Keratinocyte (primary cell): ENCODE measurements at regions not wholly inside any gene's neighbourhood (a gene's known extent, or its start where the extent isn't known, plus 50 kb on each side); places are given as distances from the start of the nearest gene placed in this dataset.

Experiments used
- DNase-seq: peaks from one replicate; pipeline ENCODE4 v3.0.0-alpha.2; 2011; ENCODE audit warnings: low read depth, missing footprints, low spot score
- FAIRE-seq: peaks from 2 replicates; lab custom pipeline; 2011; peaks lifted over from hg19 to GRCh38; lab: Jason Lieb, UNC
- H2AFZ ChIP-seq: 2 replicates; pipeline ENCODE4 v1.6.0; 2012; ENCODE audit warnings: low read length, control low read depth, inconsistent platforms; ENCODE audit not compliant: control insufficient read depth
- H3K27ac ChIP-seq: 2 replicates; pipeline ENCODE4 v1.5.1; 2011; ENCODE audit warnings: low read length; ENCODE audit not compliant: control insufficient read depth, insufficient read depth
- H3K27me3 ChIP-seq: 3 replicates; pipeline ENCODE4 v1.6.0; 2011; ENCODE audit warnings: low read length; ENCODE audit not compliant: control insufficient read depth, insufficient read depth; ENCODE audit errors: extremely low read depth
- H3K36me3 ChIP-seq, 2 experiments: 2 replicates in 1 of 2; 3 replicates in 1 of 2; pipeline ENCODE4 v1.5.1; 2011; ENCODE audit warnings: low read length in 2 of 2, mild to moderate bottlenecking in 1 of 2; ENCODE audit not compliant: control insufficient read depth in 2 of 2, insufficient read depth in 2 of 2; ENCODE audit errors: extremely low read depth in 1 of 2
- H3K4me1 ChIP-seq: 3 replicates; pipeline ENCODE4 v1.5.1; 2011; ENCODE audit warnings: low read length; ENCODE audit not compliant: control insufficient read depth, insufficient read depth; ENCODE audit errors: extremely low read depth
- H3K4me2 ChIP-seq: 3 replicates; pipeline ENCODE4 v1.6.0; 2011; ENCODE audit warnings: low read depth, low read length; ENCODE audit not compliant: control insufficient read depth, insufficient read depth; ENCODE audit errors: extremely low read depth
- H3K4me3 ChIP-seq, 3 experiments: fragments of 200-600 bp in 1 of 3; sonication (generic) in 1 of 3; 2 replicates in 2 of 3; 3 replicates in 1 of 3; pipeline ENCODE4 v1.5.1; 2011 to 2016; ENCODE audit warnings: low read length in 3 of 3, mild to moderate bottlenecking in 3 of 3, control low read depth in 2 of 3, inconsistent platforms in 1 of 3, low read depth in 1 of 3, mixed read lengths in 1 of 3, mixed run types in 1 of 3, moderate library complexity in 1 of 3; ENCODE audit not compliant: control insufficient read depth in 2 of 3, insufficient read depth in 2 of 3; ENCODE audit errors: extremely low read depth in 1 of 3
- H3K79me2 ChIP-seq: 2 replicates; pipeline ENCODE4 v1.6.0; 2012; ENCODE audit warnings: low read length; ENCODE audit not compliant: control insufficient read depth, insufficient read depth
- H3K9ac ChIP-seq: 3 replicates; pipeline ENCODE4 v1.6.0; 2011; ENCODE audit warnings: low read length; ENCODE audit not compliant: control insufficient read depth, insufficient read depth; ENCODE audit errors: extremely low read depth
- H3K9me1 ChIP-seq: 3 replicates; pipeline ENCODE4 v1.6.0; 2011; ENCODE audit warnings: low read length; ENCODE audit not compliant: control insufficient read depth, insufficient read depth; ENCODE audit errors: extremely low read depth
- H3K9me3 ChIP-seq: 2 replicates; pipeline ENCODE4 v1.5.1; 2012; ENCODE audit warnings: low read depth, low read length; ENCODE audit not compliant: control insufficient read depth
- H4K20me1 ChIP-seq: 3 replicates; pipeline ENCODE4 v1.6.0; 2011; ENCODE audit warnings: low read length; ENCODE audit not compliant: control insufficient read depth, insufficient read depth; ENCODE audit errors: extremely low read depth
- EZH2 ChIP-seq: IDR thresholded peaks from one replicate; pipeline ENCODE4 v1.6.1; 2012; ENCODE audit warnings: inconsistent platforms, mild to moderate bottlenecking, low read length, moderate library complexity
- dilution Hi-C: fragments of 300-500 bp; cut with MboI; formaldehyde crosslinking; loops from one replicate; pipeline ENCODE4 v1.7.0; 2020; ENCODE audit warnings: low sequenced_read_pairs; ENCODE audit not compliant: extremely low pct_ligation_motif_present
- TF ChIP-seq, protein P1 (sequence below), 3 experiments: IDR thresholded peaks in 1 of 3; conservative IDR thresholded peaks in 1 of 3; optimal IDR thresholded peaks in 1 of 3; 2 replicates in 2 of 3; 3 replicates in 1 of 3; pipeline versions ENCODE3 to v1.5.1; 2011; ENCODE audit warnings: low read length in 3 of 3, mild to moderate bottlenecking in 3 of 3, moderate library complexity in 2 of 3, control low read depth in 1 of 3, inconsistent platforms in 1 of 3; ENCODE audit not compliant: insufficient read depth in 2 of 3; ENCODE audit errors: extremely low read depth in 1 of 3

DNA sequence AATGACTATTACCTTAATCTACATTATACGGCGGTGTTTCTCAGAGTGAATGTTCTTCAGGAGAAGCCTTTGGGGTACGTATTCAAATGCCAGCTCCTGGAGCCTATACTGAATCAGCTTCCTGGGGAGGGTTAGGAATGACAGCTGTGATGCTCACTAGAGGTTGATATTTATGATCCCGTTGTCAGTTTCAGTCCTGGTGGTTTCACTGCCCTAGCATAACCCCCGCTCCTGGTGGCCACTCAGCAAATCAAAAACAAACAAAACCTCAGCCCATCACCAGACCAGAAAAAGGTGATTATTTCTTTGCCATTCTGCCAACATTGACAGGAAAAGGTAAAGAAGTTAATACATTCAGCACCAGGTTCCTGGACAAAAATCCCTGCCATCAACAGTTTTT lies 136.5 kb upstream of the CRY1 start:
- H3K4me2 ChIP-seq = no peak overlapping the region
- H3K27ac ChIP-seq = no peak overlapping the region
- no peak for DNase-seq
- no peaks in the 10 kb centered on the region for H3K27me3 ChIP-seq
- no peaks in the 10 kb centered on the region for H3K36me3 ChIP-seq
- no peaks in the 10 kb centered on the region for H3K9me3 ChIP-seq
- no peak for TF ChIP-seq EZH2
- TF ChIP-seq, protein P1, sequence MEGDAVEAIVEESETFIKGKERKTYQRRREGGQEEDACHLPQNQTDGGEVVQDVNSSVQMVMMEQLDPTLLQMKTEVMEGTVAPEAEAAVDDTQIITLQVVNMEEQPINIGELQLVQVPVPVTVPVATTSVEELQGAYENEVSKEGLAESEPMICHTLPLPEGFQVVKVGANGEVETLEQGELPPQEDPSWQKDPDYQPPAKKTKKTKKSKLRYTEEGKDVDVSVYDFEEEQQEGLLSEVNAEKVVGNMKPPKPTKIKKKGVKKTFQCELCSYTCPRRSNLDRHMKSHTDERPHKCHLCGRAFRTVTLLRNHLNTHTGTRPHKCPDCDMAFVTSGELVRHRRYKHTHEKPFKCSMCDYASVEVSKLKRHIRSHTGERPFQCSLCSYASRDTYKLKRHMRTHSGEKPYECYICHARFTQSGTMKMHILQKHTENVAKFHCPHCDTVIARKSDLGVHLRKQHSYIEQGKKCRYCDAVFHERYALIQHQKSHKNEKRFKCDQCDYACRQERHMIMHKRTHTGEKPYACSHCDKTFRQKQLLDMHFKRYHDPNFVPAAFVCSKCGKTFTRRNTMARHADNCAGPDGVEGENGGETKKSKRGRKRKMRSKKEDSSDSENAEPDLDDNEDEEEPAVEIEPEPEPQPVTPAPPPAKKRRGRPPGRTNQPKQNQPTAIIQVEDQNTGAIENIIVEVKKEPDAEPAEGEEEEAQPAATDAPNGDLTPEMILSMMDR (optimal IDR thresholded peaks at IDR 0.05 in 1 of 3, IDR thresholded peaks at IDR 0.05 in 1 of 3, conservative IDR thresholded peaks at IDR 0.05 in 1 of 3; ENCODE audit: extremely low read depth in 1 of 3, insufficient read depth in 2 of 3, low read length in 3 of 3) = no peak
- H3K9me1 ChIP-seq = no peaks in the 10 kb centered on the region
- FAIRE-seq = no peak
- no peaks in the 10 kb centered on the region for H3K79me2 ChIP-seq
- dilution Hi-C loops = no loop called here
- no peak overlapping the region for H3K4me3 ChIP-seq
- H3K4me1 ChIP-seq = peaks cover 13% of the 10 kb centered on the region
- no peak overlapping the region for H3K9ac ChIP-seq
- no peak overlapping the region for H2AFZ ChIP-seq
- no peaks in the 10 kb centered on the region for H4K20me1 ChIP-seq

DNA sequence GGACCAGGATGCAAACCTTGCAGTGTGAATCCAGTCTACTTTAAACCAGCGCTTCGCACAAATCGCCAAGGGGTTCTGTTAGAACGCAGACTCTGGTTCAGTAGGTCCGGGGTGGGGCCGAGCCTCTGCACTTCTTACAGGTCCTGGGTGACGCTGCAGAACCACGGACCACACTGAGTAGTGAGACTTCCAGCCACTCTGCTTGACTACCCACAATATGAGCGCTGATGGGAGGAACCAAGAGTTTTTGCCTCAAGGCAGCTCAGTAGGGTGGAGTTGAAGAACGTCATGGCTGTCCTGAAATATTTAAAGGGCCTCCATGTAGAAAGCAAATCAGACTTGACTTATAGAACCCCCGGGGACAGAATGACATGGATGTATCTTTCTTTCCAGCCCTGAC lies 138.0 kb upstream of the CRY1 start:
- Histone ChIP-seq H3K9me3 (no peaks in the 10 kb centered on the region), H4K20me1 (no peaks in the 10 kb centered on the region), H3K79me2 (no peaks in the 10 kb centered on the region), H3K9ac (no peak overlapping the region), H3K4me2 (no peak overlapping the region), H3K27me3 (no peaks in the 10 kb centered on the region), H2AFZ (peak overlapping the region; percentile 52), H3K4me3 (no peak overlapping the region), H3K36me3 (no peaks in the 10 kb centered on the region), H3K4me1 (peaks cover 9% of the 10 kb centered on the region), H3K27ac (no peak overlapping the region), H3K9me1 (no peaks in the 10 kb centered on the region)
- DNase-seq = no peak
- dilution Hi-C loops = no loop called here
- peak; percentile 69 for FAIRE-seq
- TF ChIP-seq, protein P1 (optimal IDR thresholded peaks at IDR 0.05 in 1 of 3, IDR thresholded peaks at IDR 0.05 in 1 of 3, conservative IDR thresholded peaks at IDR 0.05 in 1 of 3; ENCODE audit: extremely low read depth in 1 of 3, insufficient read depth in 2 of 3, low read length in 3 of 3) = no peak
- no peak for TF ChIP-seq EZH2
